ENCODE measurements at regions not wholly inside any gene's neighbourhood (a gene's known extent, or its start where the extent isn't known, plus 50 kb on each side); places are given as distances from the start of the nearest gene placed in this dataset.

GRCh38 chr9:81244631-81245030 lies 444.7 kb downstream of the TLE1 start:
- no peak for TF ChIP-seq CTCF (IDR thresholded peaks at IDR 0.05; ENCODE audit: low read length, missing control alignments)
- no peak for DNase-seq (ENCODE audit: low read depth)
- H3K4me3 ChIP-seq (replicated peaks; ENCODE audit: low read depth, low read length) = no peak overlapping the region

GRCh38 chr9:81242866-81243265 lies 446.5 kb downstream of the TLE1 start:
- no peak for DNase-seq (ENCODE audit: low read depth)
- no peak overlapping the region for H3K4me3 ChIP-seq (replicated peaks; ENCODE audit: low read depth, low read length)
- TF ChIP-seq CTCF (IDR thresholded peaks at IDR 0.05; ENCODE audit: low read length, missing control alignments) = no peak

GRCh38 chr9:81239388-81239787 lies 450.0 kb downstream of the TLE1 start:
- no peak for DNase-seq (ENCODE audit: low read depth)
- no peak overlapping the region for H3K4me3 ChIP-seq (replicated peaks; ENCODE audit: low read depth, low read length)
- no peak for TF ChIP-seq CTCF (IDR thresholded peaks at IDR 0.05; ENCODE audit: low read length, missing control alignments)

- no peak overlapping the region for H3K4me3 ChIP-seq (replicated peaks; ENCODE audit: low read depth, low read length)
- TF ChIP-seq CTCF (IDR thresholded peaks at IDR 0.05; ENCODE audit: low read length, missing control alignments) = no peak
- no peak for DNase-seq (ENCODE audit: low read depth)
These were observed 451.6 kb downstream of the TLE1 start for GRCh38 chr9:81237565-81238231.

- TF ChIP-seq CTCF (IDR thresholded peaks at IDR 0.05; ENCODE audit: low read length, missing control alignments) = no peak
- H3K4me3 ChIP-seq (replicated peaks; ENCODE audit: low read depth, low read length) = no peak overlapping the region
- no peak for DNase-seq (ENCODE audit: low read depth)
These were observed 454.3 kb downstream of the TLE1 start for GRCh38 chr9:81234924-81235610.

- no peak for DNase-seq (ENCODE audit: low read depth)
- no peak for TF ChIP-seq CTCF (IDR thresholded peaks at IDR 0.05; ENCODE audit: low read length, missing control alignments)
- no peak overlapping the region for H3K4me3 ChIP-seq (replicated peaks; ENCODE audit: low read depth, low read length)
These were observed 458.3 kb downstream of the TLE1 start for GRCh38 chr9:81231011-81231410.

Measured in fibroblast of pulmonary artery (primary cell).